ENCODE measurements at regions not wholly inside any gene's neighbourhood (a gene's known extent, or its start where the extent isn't known, plus 50 kb on each side); places are given as distances from the start of the nearest gene placed in this dataset.

DNA sequence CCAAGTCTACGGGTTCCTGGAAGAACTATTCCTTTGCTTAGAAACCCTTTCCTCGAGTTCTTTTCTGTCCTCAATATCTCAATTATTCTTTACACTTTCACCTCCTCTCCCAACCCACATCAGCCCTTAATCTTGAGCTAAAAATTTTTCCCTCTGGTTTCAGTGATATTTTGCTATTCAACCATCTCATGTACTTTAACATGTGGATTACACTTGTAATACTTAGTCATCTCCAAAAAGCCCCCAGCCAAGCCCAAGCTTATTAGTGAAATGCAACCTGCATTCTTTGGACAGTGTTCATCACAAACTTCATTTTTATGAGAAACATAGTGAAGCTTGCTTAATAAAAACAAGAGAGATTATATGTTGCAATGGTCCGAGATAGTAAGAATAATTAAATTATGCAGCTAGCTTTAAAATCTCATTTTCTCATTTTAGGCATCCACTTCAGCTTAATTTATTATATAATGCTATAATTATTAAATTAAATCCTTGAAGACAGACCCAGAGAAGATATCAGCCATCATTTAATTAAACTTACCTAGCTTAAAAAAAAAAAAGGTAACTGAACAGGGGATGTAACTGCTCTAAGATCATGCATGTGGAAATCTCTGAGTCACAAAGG lies 534.5 kb upstream of the TBL1XR1 start:
- TF ChIP-seq CTCF (IDR thresholded peaks at IDR 0.05) (no peak), POLR2A (IDR thresholded peaks at IDR 0.05) (no peak)

Data from heart left ventricle (tissue), 13 donors.